WERI-Rb-1 (cell line): ENCODE measurements at regions not wholly inside any gene's neighbourhood (a gene's known extent, or its start where the extent isn't known, plus 50 kb on each side); places are given as distances from the start of the nearest gene placed in this dataset.

ENCODE experiments used
- DNase-seq: peaks from one replicate; pipeline ENCODE4 v3.0.0-alpha.2; 2020
- H3K27ac ChIP-seq: fragments of 250-450 bp; sonication (Bioruptor Pico); 2 replicates; pipeline ENCODE4 v1.5.1; 2020; ENCODE audit warnings: mild to moderate bottlenecking, moderate library complexity
- H3K27me3 ChIP-seq: fragments of 250-450 bp; sonication (Bioruptor Pico); 2 replicates; pipeline ENCODE4 v1.5.1; 2021; ENCODE audit warnings: mild to moderate bottlenecking, low read depth, moderate library complexity; ENCODE audit not compliant: insufficient read depth, severe bottlenecking
- H3K36me3 ChIP-seq: fragments of 250-450 bp; sonication (Bioruptor Pico); 2 replicates; pipeline ENCODE4 v1.5.1; 2020; ENCODE audit warnings: mild to moderate bottlenecking, moderate library complexity
- H3K4me3 ChIP-seq: 2 replicates; pipeline ENCODE4 v1.5.1; 2011; ENCODE audit warnings: low read depth, mild to moderate bottlenecking, control low read depth, low read length
- H3K9me3 ChIP-seq: fragments of 250-450 bp; sonication (Bioruptor Pico); 2 replicates; pipeline ENCODE4 v1.5.1; 2021; ENCODE audit warnings: mild to moderate bottlenecking, moderate library complexity; ENCODE audit not compliant: severe bottlenecking
- TF ChIP-seq, protein P1 (sequence below): IDR thresholded peaks from 2 replicates; pipeline ENCODE4 v1.5.1; 2011; ENCODE audit warnings: low read depth, mild to moderate bottlenecking, control low read depth, inconsistent platforms, low read length

DNA sequence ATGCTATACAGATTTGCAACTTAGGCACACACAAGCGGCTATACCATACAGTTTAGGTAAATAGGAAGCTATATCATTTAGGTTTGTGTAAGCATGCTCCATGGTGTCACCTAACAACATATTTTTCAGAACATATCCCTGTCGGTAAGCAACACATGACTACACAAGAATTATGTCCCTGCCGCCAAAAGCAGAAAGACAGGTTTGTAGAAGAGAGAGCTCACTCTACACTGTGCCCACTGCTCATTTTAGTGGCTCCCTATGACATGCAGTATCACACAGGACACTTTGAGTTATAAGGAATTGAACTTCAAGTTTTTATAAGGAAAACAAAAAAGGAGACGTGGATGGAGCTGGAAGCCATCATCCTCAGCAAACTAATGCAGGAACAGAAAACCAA is 132.5 kb upstream of the KAZN start:
- Histone ChIP-seq H3K9me3 (no peaks in the 10 kb centered on the region), H3K36me3 (no peaks in the 10 kb centered on the region), H3K4me3 (no peak overlapping the region), H3K27ac (no peak overlapping the region), H3K27me3 (peaks cover 64% of the 10 kb centered on the region)
- no peak for DNase-seq
- TF ChIP-seq, protein P1, sequence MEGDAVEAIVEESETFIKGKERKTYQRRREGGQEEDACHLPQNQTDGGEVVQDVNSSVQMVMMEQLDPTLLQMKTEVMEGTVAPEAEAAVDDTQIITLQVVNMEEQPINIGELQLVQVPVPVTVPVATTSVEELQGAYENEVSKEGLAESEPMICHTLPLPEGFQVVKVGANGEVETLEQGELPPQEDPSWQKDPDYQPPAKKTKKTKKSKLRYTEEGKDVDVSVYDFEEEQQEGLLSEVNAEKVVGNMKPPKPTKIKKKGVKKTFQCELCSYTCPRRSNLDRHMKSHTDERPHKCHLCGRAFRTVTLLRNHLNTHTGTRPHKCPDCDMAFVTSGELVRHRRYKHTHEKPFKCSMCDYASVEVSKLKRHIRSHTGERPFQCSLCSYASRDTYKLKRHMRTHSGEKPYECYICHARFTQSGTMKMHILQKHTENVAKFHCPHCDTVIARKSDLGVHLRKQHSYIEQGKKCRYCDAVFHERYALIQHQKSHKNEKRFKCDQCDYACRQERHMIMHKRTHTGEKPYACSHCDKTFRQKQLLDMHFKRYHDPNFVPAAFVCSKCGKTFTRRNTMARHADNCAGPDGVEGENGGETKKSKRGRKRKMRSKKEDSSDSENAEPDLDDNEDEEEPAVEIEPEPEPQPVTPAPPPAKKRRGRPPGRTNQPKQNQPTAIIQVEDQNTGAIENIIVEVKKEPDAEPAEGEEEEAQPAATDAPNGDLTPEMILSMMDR = no peak

DNA sequence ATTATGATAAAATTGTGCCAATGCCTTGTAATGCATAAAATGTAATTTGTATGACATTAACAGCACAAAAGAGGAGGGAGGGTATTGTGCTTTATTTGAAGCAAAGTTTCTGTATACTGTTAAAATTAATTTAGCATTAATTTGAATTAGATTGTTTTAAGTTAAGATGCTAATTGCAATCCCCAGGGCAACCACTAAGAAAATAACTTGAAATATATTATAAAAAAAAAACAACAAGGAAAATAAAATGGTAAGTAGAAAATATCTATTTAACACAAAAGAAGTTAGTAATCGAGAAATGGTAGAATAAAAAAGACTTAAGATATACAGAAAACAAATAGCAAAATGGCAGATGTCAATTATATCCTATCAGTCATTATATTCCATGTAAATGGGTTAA is 131.4 kb upstream of the KAZN start:
- H3K9me3 ChIP-seq = no peaks in the 10 kb centered on the region
- H3K36me3 ChIP-seq = no peaks in the 10 kb centered on the region
- TF ChIP-seq, protein P1 = no peak
- H3K4me3 ChIP-seq = no peak overlapping the region
- no peak overlapping the region for H3K27ac ChIP-seq
- no peak for DNase-seq
- peaks cover 64% of the 10 kb centered on the region for H3K27me3 ChIP-seq

DNA sequence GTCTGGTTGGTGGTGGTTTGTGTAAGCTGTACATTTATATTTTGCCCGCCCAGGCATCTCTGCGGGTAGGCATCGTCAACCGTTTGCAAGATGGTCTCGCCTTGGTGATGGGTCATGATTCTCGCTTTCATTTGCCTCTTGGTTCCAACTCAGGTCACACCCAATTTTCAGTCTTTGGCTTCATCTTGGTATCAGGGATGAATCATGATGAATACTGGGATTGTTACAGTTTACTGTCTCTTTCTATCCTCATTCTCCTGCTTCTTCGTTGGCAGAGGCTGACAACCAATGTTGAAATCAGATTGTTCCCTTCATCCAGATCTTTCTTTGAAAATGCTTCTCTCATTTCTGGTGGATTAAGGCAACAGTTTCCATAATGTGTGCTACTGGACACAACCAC is 129.7 kb upstream of the KAZN start:
- TF ChIP-seq, protein P1 = no peak

DNA sequence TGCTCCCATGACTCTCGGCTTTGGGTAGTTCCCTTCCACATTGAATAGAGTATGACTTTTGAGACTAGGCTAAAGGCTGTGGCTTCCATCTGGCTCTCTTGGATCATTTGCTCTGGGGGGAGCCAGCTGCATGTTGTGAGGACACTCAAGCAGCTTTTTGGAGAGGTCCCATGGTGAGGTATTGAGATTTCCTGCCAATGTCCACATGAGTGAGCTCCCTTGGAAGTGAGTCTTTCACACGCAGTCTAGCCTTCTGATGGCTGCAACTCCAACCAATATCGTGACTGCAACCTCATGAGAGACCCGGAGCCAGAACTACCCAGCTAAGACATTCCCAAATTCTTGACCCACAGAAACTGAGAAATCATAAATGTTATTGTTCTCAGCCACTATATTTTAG is 127.7 kb upstream of the KAZN start:
- no peak for DNase-seq
- Histone ChIP-seq H3K27me3 (peaks cover 74% of the 10 kb centered on the region), H3K4me3 (no peak overlapping the region), H3K9me3 (no peaks in the 10 kb centered on the region), H3K36me3 (no peaks in the 10 kb centered on the region), H3K27ac (no peak overlapping the region)
- TF ChIP-seq, protein P1 = no peak

More for the DNA sequence above, 129.7 kb upstream of the KAZN start:
- DNase-seq = no peak
- Histone ChIP-seq H3K36me3 (no peaks in the 10 kb centered on the region), H3K27ac (no peak overlapping the region), H3K27me3 (peaks cover 67% of the 10 kb centered on the region), H3K9me3 (no peaks in the 10 kb centered on the region), H3K4me3 (no peak overlapping the region)

DNA sequence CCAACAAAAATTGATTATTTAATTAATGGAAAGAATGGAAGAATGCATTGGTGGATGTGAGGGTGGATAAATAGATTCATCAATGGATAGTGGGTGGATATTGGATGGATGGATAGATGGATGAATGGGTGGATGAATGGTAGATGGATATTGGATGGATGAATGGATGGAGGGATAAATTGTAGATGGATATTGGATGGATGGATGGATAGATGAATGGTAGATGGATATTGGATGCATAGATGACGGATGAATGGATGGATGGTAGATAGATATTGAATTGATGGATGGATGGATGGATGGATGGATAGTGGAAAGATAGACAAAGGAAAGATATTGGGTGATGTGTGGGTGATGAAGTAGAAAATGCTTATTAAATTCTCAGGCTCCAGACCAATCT is 123.6 kb upstream of the KAZN start:
- Histone ChIP-seq H3K36me3 (no peaks in the 10 kb centered on the region), H3K27ac (no peak overlapping the region), H3K9me3 (no peaks in the 10 kb centered on the region), H3K4me3 (no peak overlapping the region), H3K27me3 (peaks cover 83% of the 10 kb centered on the region)
- DNase-seq = no peak
- TF ChIP-seq, protein P1 = no peak

DNA sequence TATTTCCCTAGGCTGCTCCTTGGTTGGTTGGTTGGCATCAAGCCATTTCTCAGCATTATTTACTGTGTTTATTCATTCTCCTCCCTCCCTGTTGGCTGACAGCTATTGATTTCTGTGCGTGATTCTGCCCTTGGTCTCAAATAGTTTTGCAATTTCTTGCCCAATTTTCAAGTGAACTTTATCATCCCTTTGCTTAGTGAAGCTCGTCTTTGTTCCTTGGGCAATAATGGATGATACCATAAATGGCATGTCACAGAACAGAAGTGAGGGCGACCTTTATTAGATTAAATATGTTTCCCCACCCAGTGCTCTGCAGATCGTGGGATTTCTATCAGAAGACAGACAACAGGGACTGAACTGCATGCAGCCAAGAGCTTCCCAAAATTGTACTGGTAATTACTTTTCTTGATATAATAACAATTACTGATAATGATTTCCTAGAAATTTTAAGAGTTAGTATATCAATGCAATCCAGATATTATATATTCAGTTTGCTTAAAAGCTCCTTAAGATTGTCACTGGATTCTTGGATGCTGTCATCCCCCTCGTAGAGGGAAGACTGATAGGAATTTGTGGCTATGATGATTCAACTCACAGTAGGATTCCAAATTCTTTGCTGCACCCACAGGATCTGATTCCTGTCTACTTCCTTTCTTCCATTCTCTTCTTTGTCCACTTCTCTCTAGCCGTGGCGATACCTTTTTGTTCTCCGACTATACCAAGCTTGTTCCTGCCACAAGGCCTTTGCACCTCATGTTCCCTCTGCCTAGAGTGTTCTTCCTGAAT is 122.1 kb upstream of the KAZN start:
- no peaks in the 10 kb centered on the region for H3K36me3 ChIP-seq
- TF ChIP-seq, protein P1 = no peak
- H3K27me3 ChIP-seq = peaks cover 72% of the 10 kb centered on the region
- H3K27ac ChIP-seq = no peak overlapping the region
- no peak overlapping the region for H3K4me3 ChIP-seq
- no peaks in the 10 kb centered on the region for H3K9me3 ChIP-seq
- no peak for DNase-seq
